ENCODE measurements at regions not wholly inside any gene's neighbourhood (a gene's known extent, or its start where the extent isn't known, plus 50 kb on each side); places are given as distances from the start of the nearest gene placed in this dataset.

GRCh38 chr16:52874042-52874441, 178.7 kb downstream of the CHD9NB start:
- Histone ChIP-seq H3K4me3 (ENCODE audit: low read length) (no peak overlapping the region), H3K4me1 (ENCODE audit: control insufficient read depth, insufficient read depth, low read length) (no peaks in the 10 kb centered on the region), H3K9ac (ENCODE audit: low read length) (no peak overlapping the region), H3K36me3 (ENCODE audit: control insufficient read depth, insufficient read depth, low read length, severe bottlenecking) (no peaks in the 10 kb centered on the region), H3K27me3 (replicated peaks; ENCODE audit: control insufficient read depth, insufficient read depth, low read length) (no peaks in the 10 kb centered on the region), H3K9me3 (ENCODE audit: control insufficient read depth, low read length) (no peaks in the 10 kb centered on the region)
- DNase-seq (ENCODE audit: low read depth), result no peak

- no peak overlapping the region for H3K4me3 ChIP-seq (ENCODE audit: low read length)
- H3K9ac ChIP-seq (ENCODE audit: low read length), result no peak overlapping the region
- DNase-seq (ENCODE audit: low read depth), result no peak
- H3K27me3 ChIP-seq (replicated peaks; ENCODE audit: control insufficient read depth, insufficient read depth, low read length), result no peaks in the 10 kb centered on the region
- no peaks in the 10 kb centered on the region for H3K36me3 ChIP-seq (ENCODE audit: control insufficient read depth, insufficient read depth, low read length, severe bottlenecking)
- no peaks in the 10 kb centered on the region for H3K4me1 ChIP-seq (ENCODE audit: control insufficient read depth, insufficient read depth, low read length)
- no peaks in the 10 kb centered on the region for H3K9me3 ChIP-seq (ENCODE audit: control insufficient read depth, low read length)
Observed at GRCh38 chr16:52872731-52873130, 180.0 kb downstream of the CHD9NB start.

GRCh38 chr16:52871481-52871880, 181.2 kb downstream of the CHD9NB start:
- DNase-seq (ENCODE audit: low read depth), result no peak
- no peaks in the 10 kb centered on the region for H3K9me3 ChIP-seq (ENCODE audit: control insufficient read depth, low read length)
- H3K27me3 ChIP-seq (replicated peaks; ENCODE audit: control insufficient read depth, insufficient read depth, low read length), result no peaks in the 10 kb centered on the region
- H3K9ac ChIP-seq (ENCODE audit: low read length), result no peak overlapping the region
- H3K36me3 ChIP-seq (ENCODE audit: control insufficient read depth, insufficient read depth, low read length, severe bottlenecking), result no peaks in the 10 kb centered on the region
- no peaks in the 10 kb centered on the region for H3K4me1 ChIP-seq (ENCODE audit: control insufficient read depth, insufficient read depth, low read length)
- no peak overlapping the region for H3K4me3 ChIP-seq (ENCODE audit: low read length)

DNA sequence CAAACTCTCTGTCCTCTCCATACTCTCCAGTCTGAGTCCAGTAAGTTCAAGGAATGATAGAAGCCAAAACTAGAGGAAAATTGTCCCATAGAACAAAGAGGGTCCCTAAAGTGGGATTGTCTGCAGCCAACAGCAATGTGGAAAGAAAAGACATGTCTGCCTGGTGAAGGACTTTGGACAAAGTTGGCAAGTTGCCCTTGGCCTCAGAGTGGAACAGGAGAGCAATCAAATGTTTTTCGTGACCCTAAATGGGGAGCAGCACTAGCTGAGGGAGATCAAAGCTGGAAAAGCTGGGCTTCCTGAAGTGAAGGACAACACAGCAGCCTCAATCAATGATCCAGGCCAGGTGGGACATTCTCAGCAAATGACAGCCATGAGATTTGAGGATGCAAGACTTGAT, 183.5 kb downstream of the CHD9NB start:
- H3K4me3 ChIP-seq (ENCODE audit: low read length), result no peak overlapping the region
- no peaks in the 10 kb centered on the region for H3K36me3 ChIP-seq (ENCODE audit: control insufficient read depth, insufficient read depth, low read length, severe bottlenecking)
- H3K27me3 ChIP-seq (replicated peaks; ENCODE audit: control insufficient read depth, insufficient read depth, low read length), result no peaks in the 10 kb centered on the region
- no peak overlapping the region for H3K9ac ChIP-seq (ENCODE audit: low read length)
- H3K9me3 ChIP-seq (ENCODE audit: control insufficient read depth, low read length), result peaks cover 5% of the 10 kb centered on the region
- DNase-seq (ENCODE audit: low read depth), result no peak
- H3K4me1 ChIP-seq (ENCODE audit: control insufficient read depth, insufficient read depth, low read length), result no peaks in the 10 kb centered on the region

- H3K9ac ChIP-seq (ENCODE audit: low read length), result no peak overlapping the region
- no peak overlapping the region for H3K4me3 ChIP-seq (ENCODE audit: low read length)
- no peak for DNase-seq (ENCODE audit: low read depth)
- H3K9me3 ChIP-seq (ENCODE audit: control insufficient read depth, low read length), result peaks cover 5% of the 10 kb centered on the region
- no peaks in the 10 kb centered on the region for H3K36me3 ChIP-seq (ENCODE audit: control insufficient read depth, insufficient read depth, low read length, severe bottlenecking)
- H3K27me3 ChIP-seq (replicated peaks; ENCODE audit: control insufficient read depth, insufficient read depth, low read length), result no peaks in the 10 kb centered on the region
- no peaks in the 10 kb centered on the region for H3K4me1 ChIP-seq (ENCODE audit: control insufficient read depth, insufficient read depth, low read length)
Observed at GRCh38 chr16:52863000-52863399, 189.7 kb downstream of the CHD9NB start.

DNA sequence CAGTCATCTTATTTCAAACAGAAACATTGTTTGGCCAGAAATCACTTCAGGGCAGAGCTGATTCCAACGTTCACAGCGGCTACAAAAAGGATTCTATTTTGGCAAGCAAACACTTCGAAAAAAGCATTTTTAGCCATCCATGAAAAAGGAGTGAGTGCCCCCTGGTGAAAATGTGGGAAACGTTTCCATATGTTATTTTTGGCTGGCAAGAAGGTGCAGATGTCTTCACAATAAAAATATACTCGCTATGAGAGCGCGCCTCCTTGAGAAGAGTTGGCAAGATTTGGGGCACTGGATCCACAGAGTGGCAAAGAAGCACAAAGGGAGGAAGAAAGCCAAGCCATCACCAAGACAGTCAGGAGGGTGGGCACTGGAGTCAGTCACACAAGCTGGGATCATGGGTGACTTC, 191.1 kb downstream of the CHD9NB start:
- no peak overlapping the region for H3K9ac ChIP-seq (ENCODE audit: low read length)
- H3K4me3 ChIP-seq (ENCODE audit: low read length), result no peak overlapping the region
- H3K27me3 ChIP-seq (replicated peaks; ENCODE audit: control insufficient read depth, insufficient read depth, low read length), result no peaks in the 10 kb centered on the region
- no peak for DNase-seq (ENCODE audit: low read depth)
- peaks cover 5% of the 10 kb centered on the region for H3K9me3 ChIP-seq (ENCODE audit: control insufficient read depth, low read length)
- no peaks in the 10 kb centered on the region for H3K36me3 ChIP-seq (ENCODE audit: control insufficient read depth, insufficient read depth, low read length, severe bottlenecking)
- no peaks in the 10 kb centered on the region for H3K4me1 ChIP-seq (ENCODE audit: control insufficient read depth, insufficient read depth, low read length)

GRCh38 chr16:52855463-52855862, 197.2 kb downstream of the CHD9NB start:
- Histone ChIP-seq H3K27me3 (replicated peaks; ENCODE audit: control insufficient read depth, insufficient read depth, low read length) (no peaks in the 10 kb centered on the region), H3K36me3 (ENCODE audit: control insufficient read depth, insufficient read depth, low read length, severe bottlenecking) (no peaks in the 10 kb centered on the region), H3K4me3 (ENCODE audit: low read length) (no peak overlapping the region), H3K9ac (ENCODE audit: low read length) (no peak overlapping the region), H3K9me3 (ENCODE audit: control insufficient read depth, low read length) (peaks cover 10% of the 10 kb centered on the region), H3K4me1 (ENCODE audit: control insufficient read depth, insufficient read depth, low read length) (no peaks in the 10 kb centered on the region)
- no peak for DNase-seq (ENCODE audit: low read depth)

GRCh38 chr16:52852978-52853377, 199.7 kb downstream of the CHD9NB start:
- Histone ChIP-seq H3K36me3 (ENCODE audit: control insufficient read depth, insufficient read depth, low read length, severe bottlenecking) (no peaks in the 10 kb centered on the region), H3K4me3 (ENCODE audit: low read length) (no peak overlapping the region), H3K4me1 (ENCODE audit: control insufficient read depth, insufficient read depth, low read length) (no peaks in the 10 kb centered on the region), H3K9ac (ENCODE audit: low read length) (no peak overlapping the region), H3K9me3 (ENCODE audit: control insufficient read depth, low read length) (peaks cover 13% of the 10 kb centered on the region), H3K27me3 (replicated peaks; ENCODE audit: control insufficient read depth, insufficient read depth, low read length) (no peaks in the 10 kb centered on the region)
- no peak for DNase-seq (ENCODE audit: low read depth)

DNA sequence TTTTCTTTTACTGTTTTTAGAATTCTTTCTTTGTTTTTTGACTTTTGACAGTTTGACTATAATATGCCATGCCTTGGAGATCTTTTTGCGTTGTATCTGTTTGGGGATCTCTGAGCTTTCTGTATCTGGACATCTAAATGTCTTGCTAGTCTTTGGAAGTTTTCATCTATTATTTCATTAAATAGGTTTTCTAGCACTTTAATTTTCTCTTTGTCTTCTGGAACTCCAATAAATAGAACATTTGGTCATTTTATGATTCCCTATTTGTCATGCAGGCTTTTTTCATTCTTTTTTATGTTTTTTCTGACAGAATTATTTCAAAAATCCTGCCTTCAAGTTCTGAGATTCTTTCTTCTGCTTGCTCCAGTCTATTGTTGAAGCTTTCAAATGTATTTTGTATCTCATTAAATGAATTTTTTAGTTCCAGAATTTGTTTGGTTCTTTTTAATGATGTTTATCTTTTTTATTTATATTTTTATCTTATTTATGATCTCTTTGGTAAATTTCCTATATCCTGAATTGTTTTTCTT, 201.4 kb downstream of the CHD9NB start:
- Histone ChIP-seq H3K27me3 (replicated peaks; ENCODE audit: control insufficient read depth, insufficient read depth, low read length) (no peaks in the 10 kb centered on the region), H3K9ac (ENCODE audit: low read length) (no peak overlapping the region), H3K4me3 (ENCODE audit: low read length) (no peak overlapping the region), H3K36me3 (ENCODE audit: control insufficient read depth, insufficient read depth, low read length, severe bottlenecking) (no peaks in the 10 kb centered on the region), H3K9me3 (ENCODE audit: control insufficient read depth, low read length) (peaks cover 13% of the 10 kb centered on the region), H3K4me1 (ENCODE audit: control insufficient read depth, insufficient read depth, low read length) (no peaks in the 10 kb centered on the region)
- no peak for DNase-seq (ENCODE audit: low read depth)

DNA sequence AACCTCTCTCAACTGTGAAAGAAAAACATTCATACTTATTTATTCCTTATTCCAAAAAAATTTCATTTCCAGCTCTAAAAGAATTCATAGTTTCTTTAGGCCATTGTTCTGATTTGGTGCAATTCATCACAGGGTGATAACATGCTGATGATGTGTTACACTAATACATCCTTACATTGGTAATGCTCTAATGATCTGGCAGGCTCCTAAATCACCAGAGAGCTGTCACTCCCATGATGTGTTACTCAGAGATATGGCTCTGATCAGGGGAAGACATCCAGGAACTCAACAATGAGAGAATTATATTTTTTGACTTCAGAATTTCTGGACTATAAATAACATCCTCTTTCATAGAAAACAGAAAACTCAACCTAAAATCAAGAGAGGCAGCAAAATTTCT, 209.3 kb downstream of the CHD9NB start:
- Histone ChIP-seq H3K9me3 (ENCODE audit: control insufficient read depth, low read length) (no peaks in the 10 kb centered on the region), H3K27me3 (replicated peaks; ENCODE audit: control insufficient read depth, insufficient read depth, low read length) (no peaks in the 10 kb centered on the region), H3K9ac (ENCODE audit: low read length) (no peak overlapping the region), H3K36me3 (ENCODE audit: control insufficient read depth, insufficient read depth, low read length, severe bottlenecking) (no peaks in the 10 kb centered on the region), H3K4me1 (ENCODE audit: control insufficient read depth, insufficient read depth, low read length) (no peaks in the 10 kb centered on the region), H3K4me3 (ENCODE audit: low read length) (no peak overlapping the region)
- DNase-seq (ENCODE audit: low read depth), result no peak

DNA sequence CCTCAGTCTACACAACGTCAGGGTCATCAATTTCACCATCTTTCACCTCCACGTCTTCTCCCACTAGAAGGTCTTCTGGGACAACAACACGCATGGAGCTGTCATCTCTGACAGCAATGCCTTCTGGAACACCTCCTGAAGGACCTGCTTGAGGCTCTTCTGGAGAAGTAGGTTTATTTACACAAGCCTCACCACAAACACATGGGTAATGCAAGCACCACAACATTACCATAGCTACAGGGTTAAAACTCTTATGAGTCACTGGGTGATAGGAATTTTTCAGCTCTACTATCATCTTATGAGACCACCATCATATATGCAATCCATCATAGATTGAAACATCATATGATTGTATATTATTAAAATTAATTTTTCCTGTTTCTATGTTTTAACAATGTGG, 215.4 kb downstream of the CHD9NB start:
- Histone ChIP-seq H3K4me3 (ENCODE audit: low read length) (no peak overlapping the region), H3K27me3 (replicated peaks; ENCODE audit: control insufficient read depth, insufficient read depth, low read length) (no peaks in the 10 kb centered on the region), H3K4me1 (ENCODE audit: control insufficient read depth, insufficient read depth, low read length) (no peaks in the 10 kb centered on the region), H3K36me3 (ENCODE audit: control insufficient read depth, insufficient read depth, low read length, severe bottlenecking) (no peaks in the 10 kb centered on the region), H3K9ac (ENCODE audit: low read length) (no peak overlapping the region), H3K9me3 (ENCODE audit: control insufficient read depth, low read length) (no peaks in the 10 kb centered on the region)
- no peak for DNase-seq (ENCODE audit: low read depth)

DNA sequence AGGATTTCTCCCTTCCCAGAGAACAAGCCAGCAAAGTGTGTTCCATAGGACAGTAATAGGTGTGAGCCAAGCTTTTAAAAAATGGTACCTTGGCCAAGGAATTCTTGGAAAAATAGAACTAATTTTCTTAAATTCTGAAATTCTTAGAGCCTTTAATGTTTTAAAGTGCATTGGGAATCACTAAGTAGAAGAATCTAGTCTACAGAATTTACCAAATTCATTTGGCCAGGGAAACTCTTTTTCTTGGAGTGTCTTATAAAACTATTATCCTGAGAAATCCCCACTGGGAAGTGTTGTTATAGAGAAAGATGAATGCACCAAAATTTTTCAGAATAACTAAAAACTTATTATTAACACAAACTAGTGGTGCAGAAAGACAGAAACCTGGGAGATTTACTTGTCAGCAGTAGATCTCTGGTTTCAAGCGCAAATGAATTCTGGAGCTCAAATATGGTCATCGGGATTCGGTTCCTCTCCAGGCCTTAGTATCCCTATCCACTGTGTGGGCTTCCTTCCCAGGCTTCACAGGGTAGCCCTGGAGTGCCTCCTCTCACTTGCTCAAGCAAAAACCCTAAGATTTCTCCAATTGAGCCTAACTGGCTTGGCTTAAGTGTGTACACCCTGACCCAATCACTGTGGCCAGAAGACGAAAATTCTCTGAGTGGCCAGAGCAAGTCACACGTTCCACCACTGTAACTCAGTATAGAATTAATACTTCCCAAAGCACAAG, 217.8 kb downstream of the CHD9NB start:
- Histone ChIP-seq H3K36me3 (ENCODE audit: control insufficient read depth, insufficient read depth, low read length, severe bottlenecking) (no peaks in the 10 kb centered on the region), H3K9ac (ENCODE audit: low read length) (no peak overlapping the region), H3K9me3 (ENCODE audit: control insufficient read depth, low read length) (no peaks in the 10 kb centered on the region), H3K27me3 (replicated peaks; ENCODE audit: control insufficient read depth, insufficient read depth, low read length) (no peaks in the 10 kb centered on the region), H3K4me3 (ENCODE audit: low read length) (no peak overlapping the region), H3K4me1 (ENCODE audit: control insufficient read depth, insufficient read depth, low read length) (no peaks in the 10 kb centered on the region)
- no peak for DNase-seq (ENCODE audit: low read depth)
